Neuronal stem cell (in vitro differentiated cells): ENCODE measurements at regions not wholly inside any gene's neighbourhood (a gene's known extent, or its start where the extent isn't known, plus 50 kb on each side); places are given as distances from the start of the nearest gene placed in this dataset.

Experiments
- DNase-seq: peaks from one replicate; pipeline ENCODE4 v3.0.0-alpha.2; 2013; ENCODE audit warnings: low spot score
- H2AFZ ChIP-seq: one replicate; pipeline ENCODE4 v1.6.1; 2013; ENCODE audit warnings: mild to moderate bottlenecking, low read length, inconsistent platforms
- H2AK5ac ChIP-seq: 2 replicates; pipeline ENCODE4 v1.6.1; 2013; ENCODE audit warnings: low read depth, mild to moderate bottlenecking, inconsistent platforms, low read length, moderate library complexity, mixed read lengths
- H2BK120ac ChIP-seq: 2 replicates; pipeline ENCODE4 v1.6.1; 2013; ENCODE audit warnings: low read depth, mild to moderate bottlenecking, inconsistent platforms, low read length, moderate library complexity, mixed read lengths
- H2BK12ac ChIP-seq: one replicate; pipeline ENCODE4 v1.6.1; 2013; ENCODE audit warnings: low read length, inconsistent platforms
- H2BK15ac ChIP-seq: 2 replicates; pipeline ENCODE4 v1.6.1; 2013; ENCODE audit warnings: mild to moderate bottlenecking, low read length, inconsistent platforms, mixed read lengths
- H2BK5ac ChIP-seq: one replicate; pipeline ENCODE4 v1.6.1; 2013; ENCODE audit warnings: inconsistent platforms, mild to moderate bottlenecking, low read length, moderate library complexity
- H3K14ac ChIP-seq: one replicate; pipeline ENCODE4 v1.6.1; 2013; ENCODE audit warnings: low read length, inconsistent platforms
- H3K18ac ChIP-seq: 2 replicates; pipeline ENCODE4 v1.6.1; 2013; ENCODE audit warnings: low read length, inconsistent platforms
- H3K23ac ChIP-seq: 2 replicates; pipeline ENCODE4 v1.6.1; 2013; ENCODE audit warnings: low read depth, mild to moderate bottlenecking, mixed read lengths, low read length, inconsistent platforms; ENCODE audit not compliant: poor library complexity
- H3K27ac ChIP-seq: replicated peaks from 3 replicates; pipeline ENCODE4 v1.5.1; 2013; ENCODE audit warnings: low read length, inconsistent platforms
- H3K27me3 ChIP-seq, 3 experiments: 2 replicates each; pipeline ENCODE4 v1.6.1; 2013; ENCODE audit warnings: low read length in 3 of 3, mild to moderate bottlenecking in 2 of 3, inconsistent platforms in 1 of 3, low read depth in 1 of 3, mixed read lengths in 1 of 3, moderate library complexity in 1 of 3; ENCODE audit not compliant: control insufficient read depth in 3 of 3, insufficient read depth in 3 of 3
- H3K36me3 ChIP-seq, 2 donors: replicated peaks in 1 of 2; 2 replicates each; pipeline ENCODE4 v1.6.1; 2013; ENCODE audit warnings: low read length in 2 of 2; ENCODE audit not compliant: control insufficient read depth in 2 of 2, insufficient read depth in 2 of 2
- H3K4ac ChIP-seq: 2 replicates; pipeline ENCODE4 v1.6.1; 2013; ENCODE audit warnings: inconsistent platforms, mild to moderate bottlenecking, low read length, moderate library complexity
- H3K4me1 ChIP-seq, 2 donors: 1 replicate in 1 of 2; 2 replicates in 1 of 2; pipeline ENCODE4 v1.6.1; 2013; ENCODE audit warnings: low read length in 2 of 2, low read depth in 1 of 2; ENCODE audit not compliant: control insufficient read depth in 2 of 2, insufficient read depth in 1 of 2
- H3K4me2 ChIP-seq: one replicate; pipeline ENCODE4 v1.6.1; 2013; ENCODE audit warnings: mild to moderate bottlenecking, low read length, inconsistent platforms; ENCODE audit not compliant: insufficient read depth, poor library complexity, severe bottlenecking
- H3K4me3 ChIP-seq, 2 donors: 2 replicates each; pipeline ENCODE4 v1.5.1; 2013; ENCODE audit warnings: low read length in 2 of 2, mild to moderate bottlenecking in 2 of 2, inconsistent platforms in 1 of 2, moderate library complexity in 1 of 2
- H3K79me1 ChIP-seq: one replicate; pipeline ENCODE4 v1.6.1; 2013; ENCODE audit warnings: low read depth, mild to moderate bottlenecking, inconsistent platforms, low read length, moderate library complexity
- H3K9ac ChIP-seq: one replicate; pipeline ENCODE4 v1.6.1; 2013; ENCODE audit warnings: mild to moderate bottlenecking, low read depth, low read length, inconsistent platforms; ENCODE audit not compliant: poor library complexity
- H3K9me3 ChIP-seq, 2 donors: replicated peaks in 1 of 2; 2 replicates each; pipeline versions ENCODE3 to v1.6.1; 2013; ENCODE audit warnings: low read length in 2 of 2, mild to moderate bottlenecking in 2 of 2, inconsistent platforms in 1 of 2, low read depth in 1 of 2, mixed read lengths in 1 of 2, moderate library complexity in 1 of 2; ENCODE audit not compliant: control insufficient read depth in 2 of 2, insufficient read depth in 1 of 2
- H4K8ac ChIP-seq: one replicate; pipeline ENCODE4 v1.6.1; 2013; ENCODE audit warnings: low read depth, mild to moderate bottlenecking, inconsistent platforms, low read length, moderate library complexity
- H4K91ac ChIP-seq: one replicate; pipeline ENCODE4 v1.6.1; 2013; ENCODE audit warnings: low read length, low read depth, mild to moderate bottlenecking, inconsistent platforms; ENCODE audit not compliant: poor library complexity
- WGBS, 2 donors: extraction: QIAGEN DNeasy Blood & Tissue Kit; methylation state at CpG; one replicate each; pipeline ENCODE4 v1.1.7; 2013; ENCODE audit warnings: missing lambda C conversion rate in 2 of 2, mixed read lengths in 1 of 2; ENCODE audit not compliant: insufficient read length in 2 of 2, insufficient replicate concordance in 1 of 2; ENCODE audit errors: extremely low coverage in 2 of 2; 5-methylcytosine and 5-hydroxymethylcytosine counted together

- H3K23ac ChIP-seq: no peak overlapping the region
- no peak overlapping the region for H2BK5ac ChIP-seq
- no peaks in the 10 kb centered on the region for H3K36me3 ChIP-seq
- peaks cover 3 to 7% of the 10 kb centered on the region in 2 donors for H3K4me1 ChIP-seq
- H3K14ac ChIP-seq: no peak overlapping the region
- no peaks in the 10 kb centered on the region for H3K79me1 ChIP-seq
- H2AFZ ChIP-seq: no peak overlapping the region
- H3K27ac ChIP-seq: no peak overlapping the region
- H3K4me2 ChIP-seq: no peak overlapping the region
- no peak overlapping the region for H4K91ac ChIP-seq
- no peak overlapping the region for H3K4ac ChIP-seq
- H4K8ac ChIP-seq: no peak overlapping the region
- H3K9ac ChIP-seq: no peak overlapping the region
- H3K18ac ChIP-seq: no peak overlapping the region
- H2BK15ac ChIP-seq: no peak overlapping the region
- H2AK5ac ChIP-seq: no peak overlapping the region
- no peaks in the 10 kb centered on the region for H3K9me3 ChIP-seq
- no peak for DNase-seq
- H3K27me3 ChIP-seq: no peaks in the 10 kb centered on the region
- H2BK120ac ChIP-seq: no peak overlapping the region
- H3K4me3 ChIP-seq: no peak overlapping the region
- H2BK12ac ChIP-seq: no peak overlapping the region
These were observed 336.1 kb downstream of the RBM43 start for GRCh38 chr2:150925611-150926010.

- no peaks in the 10 kb centered on the region for H3K9me3 ChIP-seq
- no peak overlapping the region for H2BK15ac ChIP-seq
- no peak overlapping the region for H4K8ac ChIP-seq
- H3K4me2 ChIP-seq: no peak overlapping the region
- H3K36me3 ChIP-seq: no peaks in the 10 kb centered on the region
- H3K9ac ChIP-seq: no peak overlapping the region
- H3K23ac ChIP-seq: no peak overlapping the region
- no peak overlapping the region for H2BK12ac ChIP-seq
- H2BK120ac ChIP-seq: no peak overlapping the region
- no peak overlapping the region for H3K4ac ChIP-seq
- peaks cover 3 to 7% of the 10 kb centered on the region in 2 donors for H3K4me1 ChIP-seq
- H3K27ac ChIP-seq: no peak overlapping the region
- peak overlapping the region; percentile 70 for H2AFZ ChIP-seq
- H3K14ac ChIP-seq: no peak overlapping the region
- no peak overlapping the region for H4K91ac ChIP-seq
- H3K18ac ChIP-seq: no peak overlapping the region
- WGBS, 2 donors: no CpG with 5 or more reads among the region's 5 CpGs
- no peak overlapping the region for H2AK5ac ChIP-seq
- no peak overlapping the region for H2BK5ac ChIP-seq
- H3K79me1 ChIP-seq: no peaks in the 10 kb centered on the region
- no peaks in the 10 kb centered on the region for H3K27me3 ChIP-seq
- H3K4me3 ChIP-seq: no peak overlapping the region
- DNase-seq: no peak
These were observed 336.8 kb downstream of the RBM43 start for GRCh38 chr2:150924878-150925277.

- H3K4me3 ChIP-seq: no peak overlapping the region
- no peak overlapping the region for H2BK5ac ChIP-seq
- H3K23ac ChIP-seq: no peak overlapping the region
- no peak overlapping the region for H3K14ac ChIP-seq
- H3K27me3 ChIP-seq: no peaks in the 10 kb centered on the region
- no peak overlapping the region for H3K4me2 ChIP-seq
- no peak overlapping the region for H3K18ac ChIP-seq
- no CpG with 5 or more reads among the region's 5 CpGs for WGBS, 2 donors
- no peaks in the 10 kb centered on the region for H3K36me3 ChIP-seq
- DNase-seq: no peak
- no peaks in the 10 kb centered on the region for H3K9me3 ChIP-seq
- no peak overlapping the region for H4K8ac ChIP-seq
- no peak overlapping the region for H2BK12ac ChIP-seq
- H2AK5ac ChIP-seq: no peak overlapping the region
- H2BK15ac ChIP-seq: no peak overlapping the region
- no peak overlapping the region for H2BK120ac ChIP-seq
- no peak overlapping the region for H3K4ac ChIP-seq
- no peaks in the 10 kb centered on the region for H3K79me1 ChIP-seq
- H3K27ac ChIP-seq: no peak overlapping the region
- H3K9ac ChIP-seq: no peak overlapping the region
- peaks cover 2 to 3% of the 10 kb centered on the region in 2 donors for H3K4me1 ChIP-seq
- no peak overlapping the region for H2AFZ ChIP-seq
- H4K91ac ChIP-seq: no peak overlapping the region
These were observed 341.8 kb downstream of the RBM43 start for GRCh38 chr2:150919901-150920300.

- Histone ChIP-seq H3K27ac (no peak overlapping the region), H3K4me2 (no peak overlapping the region), H2AFZ (no peak overlapping the region), H2BK12ac (no peak overlapping the region), H3K4me3 (no peak overlapping the region), H2BK120ac (no peak overlapping the region), H3K4ac (no peak overlapping the region), H2BK15ac (no peak overlapping the region), H4K91ac (no peak overlapping the region), H2BK5ac (no peak overlapping the region), H3K27me3 (no peaks in the 10 kb centered on the region), H3K18ac (no peak overlapping the region), H3K14ac (no peak overlapping the region), H3K9ac (no peak overlapping the region), H2AK5ac (no peak overlapping the region), H4K8ac (no peak overlapping the region), H3K23ac (no peak overlapping the region), H3K36me3 (no peaks in the 10 kb centered on the region), H3K4me1 (no peaks in the 10 kb centered on the region), H3K9me3 (no peaks in the 10 kb centered on the region), H3K79me1 (no peaks in the 10 kb centered on the region)
- 100% methylated on average over 1 to 3 of the region's 7 CpGs for WGBS, 2 donors
- no peak for DNase-seq
These were observed 343.5 kb downstream of the RBM43 start for GRCh38 chr2:150917961-150918713.
